ENCODE measurements at regions not wholly inside any gene's neighbourhood (a gene's known extent, or its start where the extent isn't known, plus 50 kb on each side); places are given as distances from the start of the nearest gene placed in this dataset.
A peak's percentile ranks its signal among the peaks of the same experiment; 100 is the strongest.

- H4K91ac ChIP-seq (ENCODE audit: insufficient read length, low read depth, low read length): no peak overlapping the region
These were observed 109.5 kb upstream of the HSF2 start for GRCh38 chr6:122289762-122290539.

More at GRCh38 chr6:122289762-122290539, 109.5 kb upstream of the HSF2 start:
- Histone ChIP-seq H3K4me1 (ENCODE audit: insufficient read depth, low read length) (no peaks in the 10 kb centered on the region), H2BK15ac (ENCODE audit: low read depth, low read length) (no peak overlapping the region), H3T11ph (ENCODE audit: low read length) (no peak overlapping the region), H3K27ac (ENCODE audit: insufficient read length, low read depth, low read length) (no peak overlapping the region), H3K9ac (ENCODE audit: extremely low read depth, insufficient read length, low read length) (no peak overlapping the region), H2BK20ac (ENCODE audit: low read depth, low read length, poor library complexity, severe bottlenecking) (no peak overlapping the region), H3K79me2 (ENCODE audit: insufficient read depth, low read length) (no peaks in the 10 kb centered on the region), H3K23ac (ENCODE audit: insufficient read length, low read depth, low read length) (no peak overlapping the region), H2AK5ac (ENCODE audit: insufficient read length, low read length) (no peak overlapping the region), H2BK5ac (ENCODE audit: insufficient read length, low read length) (no peak overlapping the region), H2BK12ac (ENCODE audit: insufficient read length, low read depth, low read length) (no peak overlapping the region), H3K18ac (ENCODE audit: insufficient read length, low read depth, low read length) (no peak overlapping the region), H3K27me3 (ENCODE audit: insufficient read depth, low read length) (no peaks in the 10 kb centered on the region), H4K8ac (replicated peaks; ENCODE audit: insufficient read length, low read depth, low read length) (no peak overlapping the region), H3K4me2 (ENCODE audit: insufficient read depth, insufficient read length, low read length) (no peak overlapping the region), H3K23me2 (ENCODE audit: insufficient read length, low read depth, low read length, poor library complexity, severe bottlenecking) (no peaks in the 10 kb centered on the region), H4K20me1 (ENCODE audit: control insufficient read depth, insufficient read depth, insufficient read length) (no peaks in the 10 kb centered on the region), H4K5ac (ENCODE audit: insufficient read length, low read depth, low read length) (no peak overlapping the region), H3K14ac (ENCODE audit: insufficient read depth, low read length) (no peak overlapping the region), H3K79me1 (ENCODE audit: insufficient read depth, low read depth, low read length, poor library complexity, severe bottlenecking) (no peaks in the 10 kb centered on the region), H2BK120ac (ENCODE audit: low read depth, low read length, poor library complexity, severe bottlenecking) (no peak overlapping the region), H3K4ac (ENCODE audit: low read depth, low read length) (no peak overlapping the region), H3K9me3 (ENCODE audit: control insufficient read depth, low read depth, low read length) (no peaks in the 10 kb centered on the region), H2AFZ (ENCODE audit: low read length) (no peak overlapping the region), H3K56ac (ENCODE audit: insufficient read length, low read depth, low read length) (no peak overlapping the region)
- DNase-seq: no peak
- peak; percentile 65 for TF ChIP-seq CTCF (conservative IDR thresholded peaks at IDR 0.05)
- Mint-ChIP-seq H3K36me3 (ENCODE audit: insufficient read depth in 1 of 3, low read depth in 3 of 3) (no peaks in the 10 kb centered on the region), H3K27me3 (ENCODE audit: low read depth) (no peaks in the 10 kb centered on the region; the same call in 1 of the 2 replicates), H3K9me3 (no peaks in the 10 kb centered on the region), H3K27ac (no peak overlapping the region), H3K4me3 (no peak overlapping the region), H3K4me1 (0 out of 4 replicates have a peak, but pooled peaks cover 3 to 4% of the 10 kb centered on the region in 2 experiments)
- WGBS (ENCODE audit: extremely low coverage, insufficient read length, low lambda C conversion rate): no CpG with 5 or more reads among the region's 4 CpGs

Measured in H9 (cell line).